Psoas muscle (tissue), 7 donors: ENCODE measurements at regions not wholly inside any gene's neighbourhood (a gene's known extent, or its start where the extent isn't known, plus 50 kb on each side); places are given as distances from the start of the nearest gene placed in this dataset.
"Not testable (repeated sequence)": the region's sequence is repeated elsewhere in the genome, so short reads cannot be mapped to it uniquely, and the experiment has no call there.

Experiments
- ATAC-seq, 4 donors: fragments of 200-7000 bp; cut with Tn5 transposase; one replicate each; pipeline ENCODE4 v1.9.1; 2020; ENCODE audit warnings: moderate library complexity in 3 of 4, mild to moderate bottlenecking in 2 of 4
- DNase-seq, 2 donors: peaks; one replicate each; pipeline ENCODE4 v3.0.0-alpha.2; 2020
- H3K27ac ChIP-seq: fragments of 200-600 bp; one replicate; pipeline ENCODE4 v1.8.0; 2022
- H3K27me3 ChIP-seq, 3 donors: fragments of 200-600 bp in 1 of 3; one replicate each; pipeline versions ENCODE4 v1.6.1 to v1.8.0; 2013 to 2022; ENCODE audit warnings: low read length in 2 of 3, mild to moderate bottlenecking in 2 of 3, moderate library complexity in 1 of 3; ENCODE audit not compliant: insufficient read depth in 3 of 3
- H3K36me3 ChIP-seq, 2 donors: fragments of 200-600 bp in 1 of 2; one replicate each; pipeline versions ENCODE4 v1.6.1 to v1.8.0; 2013 to 2022; ENCODE audit warnings: low read depth in 1 of 2, mild to moderate bottlenecking in 1 of 2, moderate library complexity in 1 of 2; ENCODE audit not compliant: insufficient read depth in 1 of 2
- H3K4me1 ChIP-seq: fragments of 200-600 bp; one replicate; pipeline ENCODE4 v1.8.0; 2022
- H3K4me3 ChIP-seq: fragments of 200-600 bp; one replicate; pipeline ENCODE4 v1.8.0; 2022; ENCODE audit warnings: mild to moderate bottlenecking
- H3K9me3 ChIP-seq: fragments of 200-600 bp; one replicate; pipeline ENCODE4 v1.8.0; 2022
- WGBS, 3 donors: extraction: QIAGEN DNeasy Blood & Tissue Kit; methylation state at CpG; one replicate each; pipeline versions ENCODE4 v1.1.6 to v1.1.7; 2013; 5-methylcytosine and 5-hydroxymethylcytosine counted together
- intact Hi-C, 2 donors: fragments of 100-400 bp; cut with DNase I; formaldehyde crosslinking; loops; one replicate each; pipeline versions ENCODE4 v1.11.0 to v1.14.2; 2022
- TF ChIP-seq, protein P1 (sequence below): fragments of 200-600 bp; IDR thresholded peaks from one replicate; pipeline ENCODE4 v1.8.0; 2022; ENCODE audit warnings: antibody characterized with exemption
- donor health status: healthy with polysubstance abuse.
- donor health status: DM: no; HTN: no; CAD: no; lungs with moderate emphysema.
- donor health status: Bipolar disorder and iron deficiency.
- donor health status: healthy.
- donor health status: DM: yes; HTN: yes; CAD: no.
- donor health status: DM: no; HTN: no; CAD: no.
- donor health status: DM: yes; HTN: yes; CAD: no.

DNA sequence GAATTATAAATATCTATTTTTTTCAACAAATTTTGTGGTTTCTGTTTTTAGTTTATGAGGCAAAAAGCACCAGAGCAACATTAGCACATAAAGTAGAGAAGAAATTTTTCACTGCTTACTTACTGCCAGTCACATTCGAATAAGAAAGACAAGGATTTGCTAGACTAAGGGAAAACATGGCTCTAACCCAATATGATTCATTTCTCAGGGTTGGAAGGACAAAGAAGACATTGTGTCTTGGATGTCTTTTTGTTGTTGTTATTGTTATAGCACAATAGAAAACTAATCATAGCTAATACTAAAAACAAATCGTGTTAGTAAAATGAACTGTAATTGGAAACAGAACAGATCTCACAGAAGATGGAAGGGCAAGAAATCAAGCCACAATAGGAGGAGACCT is 90.9 kb upstream of the SLCO6A1 start:
- 19 to 44% (median 21%) methylated on average over 2 of the region's 2 CpGs for WGBS, 3 donors
- intact Hi-C loops = no loop called here
- Histone ChIP-seq H3K36me3 (no peaks in the 10 kb centered on the region), H3K27me3 (no peaks in the 10 kb centered on the region), H3K4me3 (no peak overlapping the region), H3K9me3 (no peaks in the 10 kb centered on the region), H3K4me1 (no peaks in the 10 kb centered on the region), H3K27ac (no peak overlapping the region)
- no peak for ATAC-seq
- no peak for DNase-seq
- TF ChIP-seq, protein P1, sequence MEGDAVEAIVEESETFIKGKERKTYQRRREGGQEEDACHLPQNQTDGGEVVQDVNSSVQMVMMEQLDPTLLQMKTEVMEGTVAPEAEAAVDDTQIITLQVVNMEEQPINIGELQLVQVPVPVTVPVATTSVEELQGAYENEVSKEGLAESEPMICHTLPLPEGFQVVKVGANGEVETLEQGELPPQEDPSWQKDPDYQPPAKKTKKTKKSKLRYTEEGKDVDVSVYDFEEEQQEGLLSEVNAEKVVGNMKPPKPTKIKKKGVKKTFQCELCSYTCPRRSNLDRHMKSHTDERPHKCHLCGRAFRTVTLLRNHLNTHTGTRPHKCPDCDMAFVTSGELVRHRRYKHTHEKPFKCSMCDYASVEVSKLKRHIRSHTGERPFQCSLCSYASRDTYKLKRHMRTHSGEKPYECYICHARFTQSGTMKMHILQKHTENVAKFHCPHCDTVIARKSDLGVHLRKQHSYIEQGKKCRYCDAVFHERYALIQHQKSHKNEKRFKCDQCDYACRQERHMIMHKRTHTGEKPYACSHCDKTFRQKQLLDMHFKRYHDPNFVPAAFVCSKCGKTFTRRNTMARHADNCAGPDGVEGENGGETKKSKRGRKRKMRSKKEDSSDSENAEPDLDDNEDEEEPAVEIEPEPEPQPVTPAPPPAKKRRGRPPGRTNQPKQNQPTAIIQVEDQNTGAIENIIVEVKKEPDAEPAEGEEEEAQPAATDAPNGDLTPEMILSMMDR = no peak

DNA sequence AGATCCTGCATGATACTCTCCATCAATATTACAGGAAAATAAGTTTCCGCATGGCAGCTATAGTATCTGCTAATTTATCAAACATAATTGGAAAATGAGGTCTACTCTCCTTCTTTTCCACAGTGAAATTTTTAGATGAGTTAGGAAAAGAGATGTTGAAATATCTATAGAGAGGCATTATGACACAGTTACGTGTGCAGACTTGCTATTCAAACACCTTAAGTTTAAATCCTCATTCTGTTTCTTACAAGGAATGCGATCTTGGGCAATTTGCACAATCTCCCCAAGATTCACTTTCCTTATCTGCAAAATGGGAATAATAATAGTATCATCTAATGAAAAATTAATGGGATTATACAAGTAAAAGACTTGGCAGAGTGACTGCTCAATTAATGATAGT is 91.7 kb upstream of the SLCO6A1 start:
- Histone ChIP-seq H3K4me1 (no peaks in the 10 kb centered on the region), H3K4me3 (no peak overlapping the region), H3K27ac (no peak overlapping the region), H3K27me3 (no peaks in the 10 kb centered on the region), H3K36me3 (no peaks in the 10 kb centered on the region), H3K9me3 (no peaks in the 10 kb centered on the region)
- no peak for DNase-seq
- no peak for ATAC-seq
- WGBS, 3 donors = 92 to 96% (median 93%) methylated on average over 3 of the region's 3 CpGs
- TF ChIP-seq, protein P1 = no peak
- intact Hi-C loops = no loop called here

DNA sequence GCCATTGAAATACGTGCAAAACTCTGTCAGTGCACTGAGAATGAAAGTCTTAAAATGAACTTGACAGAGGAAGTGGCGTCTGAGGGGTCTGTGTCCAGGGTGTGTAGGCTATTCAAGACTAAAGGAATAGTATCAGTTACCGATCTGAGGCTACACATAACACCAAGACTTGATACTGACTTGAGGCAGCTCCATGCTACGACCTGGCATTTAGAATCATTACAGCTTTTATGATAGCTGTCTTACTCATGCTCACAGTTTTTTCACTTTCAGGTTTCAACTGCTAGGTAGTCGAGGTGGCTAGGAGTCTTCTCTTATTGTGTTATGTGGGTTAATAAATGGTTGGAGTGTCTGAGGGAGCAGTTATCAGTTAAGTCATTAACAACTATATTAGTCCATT is 92.8 kb upstream of the SLCO6A1 start:
- Histone ChIP-seq H3K27me3 (no peaks in the 10 kb centered on the region), H3K4me3 (no peak overlapping the region), H3K27ac (no peak overlapping the region), H3K9me3 (no peaks in the 10 kb centered on the region), H3K36me3 (no peaks in the 10 kb centered on the region), H3K4me1 (no peaks in the 10 kb centered on the region)
- TF ChIP-seq, protein P1 = no peak
- ATAC-seq (no peak), DNase-seq (no peak)
- intact Hi-C loops = no loop called here
- 59 to 76% (median 65%) methylated on average over 5 of the region's 5 CpGs for WGBS, 3 donors

DNA sequence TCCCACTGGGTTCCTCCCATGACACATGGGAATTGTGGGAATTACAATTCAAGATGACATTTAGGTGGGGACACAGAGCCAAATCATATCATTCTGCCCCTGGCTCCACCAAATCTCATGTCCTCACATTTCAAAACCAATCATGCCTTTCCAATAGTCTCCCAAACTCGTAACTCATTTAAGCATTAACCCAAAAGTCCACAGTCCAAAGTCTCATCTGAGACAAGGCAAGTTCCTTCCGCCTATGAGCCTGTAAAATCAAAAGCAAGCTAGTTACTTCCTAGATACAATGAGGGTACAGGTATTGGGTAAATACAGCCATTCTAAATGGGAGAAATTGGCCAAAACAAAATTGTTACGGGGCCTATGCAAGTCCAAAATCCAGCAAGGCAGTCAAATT is 93.8 kb upstream of the SLCO6A1 start:
- H3K36me3 ChIP-seq, H3K27ac ChIP-seq, ATAC-seq, H3K4me3 ChIP-seq, intact Hi-C loops, DNase-seq, H3K9me3 ChIP-seq, H3K27me3 ChIP-seq, H3K4me1 ChIP-seq: not testable (repeated sequence)
- WGBS, 3 donors = 87 to 94% (median 88%) methylated on average over 3 of the region's 3 CpGs

GRCh38 chr5:102594192-102594591 is 95.4 kb upstream of the SLCO6A1 start:
- ATAC-seq (no peak), DNase-seq (no peak)
- TF ChIP-seq, protein P1 = no peak
- no peaks in the 10 kb centered on the region for H3K36me3 ChIP-seq
- no peak overlapping the region for H3K4me3 ChIP-seq
- H3K27me3 ChIP-seq = no peaks in the 10 kb centered on the region
- intact Hi-C loops = no loop called here
- no peaks in the 10 kb centered on the region for H3K9me3 ChIP-seq
- H3K4me1 ChIP-seq = no peaks in the 10 kb centered on the region
- 50 to 59% (median 53%) methylated on average over 1 of the region's 1 CpG for WGBS, 3 donors
- H3K27ac ChIP-seq = no peak overlapping the region
